IgD-negative memory B cell (primary cell): ENCODE measurements at regions not wholly inside any gene's neighbourhood (a gene's known extent, or its start where the extent isn't known, plus 50 kb on each side); places are given as distances from the start of the nearest gene placed in this dataset.
"Not testable (repeated sequence)": the region's sequence is repeated elsewhere in the genome, so short reads cannot be mapped to it uniquely, and the experiment has no call there.

ENCODE experiments used
- H3K27ac Mint-ChIP-seq, 3 donors: one replicate each; pipeline ENCODE4 v1.8.0; 2020 to 2022; ENCODE audit warnings: mild to moderate bottlenecking in 3 of 3, mixed read lengths in 3 of 3, moderate library complexity in 1 of 3
- H3K27me3 Mint-ChIP-seq: one replicate; pipeline ENCODE4 v1.8.0; 2021; ENCODE audit warnings: mixed read lengths
- H3K36me3 Mint-ChIP-seq: one replicate; pipeline ENCODE4 v1.8.0; 2020; ENCODE audit warnings: mild to moderate bottlenecking, mixed read lengths
- H3K4me1 Mint-ChIP-seq, 3 donors: one replicate each; pipeline ENCODE4 v1.8.0; 2020 to 2022; ENCODE audit warnings: mixed read lengths in 3 of 3, mild to moderate bottlenecking in 1 of 3
- H3K4me3 Mint-ChIP-seq, 4 donors: one replicate each; pipeline ENCODE4 v1.8.0; 2020 to 2022; ENCODE audit warnings: mild to moderate bottlenecking in 4 of 4, mixed read lengths in 4 of 4, moderate library complexity in 3 of 4
- H3K9me3 Mint-ChIP-seq, 3 donors: one replicate each; pipeline ENCODE4 v1.8.0; 2020 to 2021; ENCODE audit warnings: mixed read lengths in 3 of 3, mild to moderate bottlenecking in 1 of 3

DNA sequence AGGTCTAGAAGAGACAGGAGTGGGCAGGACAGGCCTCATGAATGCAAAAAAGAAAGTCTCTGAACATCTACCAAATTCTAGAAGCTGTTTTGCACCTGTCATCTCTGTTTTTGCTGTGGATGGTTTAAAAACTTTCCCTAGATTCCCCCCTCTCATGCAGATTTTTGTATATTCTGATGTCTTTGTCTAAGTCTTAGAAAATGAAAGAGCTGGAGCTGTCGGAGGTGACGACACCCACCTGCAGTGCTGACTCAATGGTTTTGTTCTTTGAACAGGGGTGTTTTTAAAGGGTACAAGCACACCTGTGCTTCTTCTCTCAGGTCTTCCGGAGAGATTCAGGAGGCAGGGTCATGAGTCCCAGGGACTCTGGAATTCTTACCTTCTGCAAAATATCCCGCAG lies 128.2 kb upstream of the ALDH3B2 start:
- peak overlapping the region in 1 of 3 donors; percentile 21 for H3K27ac Mint-ChIP-seq

DNA sequence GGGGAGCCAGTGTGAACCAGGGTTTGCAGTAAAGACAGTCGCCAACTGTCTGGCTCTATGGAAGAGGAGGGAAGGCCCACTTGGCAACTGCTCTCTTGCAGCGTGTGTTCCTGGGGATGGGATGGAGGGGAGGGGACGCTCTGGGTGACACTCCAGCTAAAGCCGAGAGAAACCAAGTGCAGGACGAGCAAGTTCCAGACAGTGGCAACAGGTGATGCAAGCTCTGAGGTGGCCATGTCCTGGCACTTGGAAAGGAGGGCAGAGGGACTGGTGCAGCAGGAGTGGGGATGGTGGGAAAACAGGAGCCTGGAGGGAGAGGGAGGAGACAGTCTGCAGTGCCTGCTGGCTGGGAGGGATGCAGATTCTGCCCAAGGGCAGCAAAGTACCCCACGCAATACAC lies 127.0 kb upstream of the ALDH3B2 start:
- peak overlapping the region in 1 of 4 donors; percentile 58 for H3K4me3 Mint-ChIP-seq
- not testable (repeated sequence) for H3K27ac Mint-ChIP-seq, H3K36me3 Mint-ChIP-seq, H3K4me1 Mint-ChIP-seq, H3K27me3 Mint-ChIP-seq, H3K9me3 Mint-ChIP-seq

More for the DNA sequence above, 128.2 kb upstream of the ALDH3B2 start:
- H3K27me3 Mint-ChIP-seq, H3K9me3 Mint-ChIP-seq, H3K36me3 Mint-ChIP-seq, H3K4me1 Mint-ChIP-seq: not testable (repeated sequence)
- H3K4me3 Mint-ChIP-seq = peak overlapping the region in 1 of 4 donors; percentile 95

DNA sequence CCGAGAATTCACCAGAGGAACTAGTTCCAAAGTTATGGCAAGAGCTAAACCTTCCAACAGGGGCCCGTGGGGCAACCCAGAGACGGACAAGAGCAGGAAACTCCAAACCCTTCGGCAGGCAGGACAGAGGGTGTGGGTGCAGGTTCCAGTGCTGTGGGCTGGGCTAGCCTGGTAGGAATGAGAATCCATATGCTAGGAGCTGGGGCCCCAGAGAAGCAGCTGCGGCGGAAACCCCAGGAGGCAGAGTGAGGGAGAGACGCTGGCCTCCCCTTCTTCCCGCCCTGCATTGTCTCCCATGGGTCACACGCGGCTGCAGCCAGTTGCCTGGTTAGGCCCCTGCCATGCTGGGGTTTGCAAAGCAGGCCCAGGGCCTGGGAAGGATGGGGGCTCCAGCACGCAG lies 126.2 kb upstream of the ALDH3B2 start:
- not testable (repeated sequence) for H3K36me3 Mint-ChIP-seq, H3K4me1 Mint-ChIP-seq, H3K4me3 Mint-ChIP-seq, H3K27me3 Mint-ChIP-seq, H3K9me3 Mint-ChIP-seq, H3K27ac Mint-ChIP-seq

DNA sequence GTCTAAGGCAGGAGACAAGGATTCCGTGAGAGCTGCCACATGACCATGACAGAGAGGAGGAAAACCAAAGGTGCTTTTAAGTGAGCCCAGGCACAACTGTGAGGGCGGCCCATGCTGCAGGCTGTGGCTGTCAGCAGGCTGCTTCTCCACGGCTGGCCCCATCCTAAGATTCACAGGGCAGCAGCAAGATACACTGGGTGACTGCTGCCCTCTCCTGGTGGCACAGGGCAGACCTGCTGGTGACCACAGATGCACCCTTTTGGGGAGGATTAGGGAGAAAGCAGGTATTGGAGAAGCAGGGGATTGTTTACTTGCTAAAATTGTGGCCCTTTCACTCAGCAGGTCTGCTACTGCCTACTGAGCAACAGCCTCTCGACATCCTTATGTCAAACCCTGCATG lies 125.4 kb upstream of the ALDH3B2 start:
- not testable (repeated sequence) for H3K4me1 Mint-ChIP-seq, H3K36me3 Mint-ChIP-seq, H3K27ac Mint-ChIP-seq, H3K9me3 Mint-ChIP-seq, H3K27me3 Mint-ChIP-seq, H3K4me3 Mint-ChIP-seq

DNA sequence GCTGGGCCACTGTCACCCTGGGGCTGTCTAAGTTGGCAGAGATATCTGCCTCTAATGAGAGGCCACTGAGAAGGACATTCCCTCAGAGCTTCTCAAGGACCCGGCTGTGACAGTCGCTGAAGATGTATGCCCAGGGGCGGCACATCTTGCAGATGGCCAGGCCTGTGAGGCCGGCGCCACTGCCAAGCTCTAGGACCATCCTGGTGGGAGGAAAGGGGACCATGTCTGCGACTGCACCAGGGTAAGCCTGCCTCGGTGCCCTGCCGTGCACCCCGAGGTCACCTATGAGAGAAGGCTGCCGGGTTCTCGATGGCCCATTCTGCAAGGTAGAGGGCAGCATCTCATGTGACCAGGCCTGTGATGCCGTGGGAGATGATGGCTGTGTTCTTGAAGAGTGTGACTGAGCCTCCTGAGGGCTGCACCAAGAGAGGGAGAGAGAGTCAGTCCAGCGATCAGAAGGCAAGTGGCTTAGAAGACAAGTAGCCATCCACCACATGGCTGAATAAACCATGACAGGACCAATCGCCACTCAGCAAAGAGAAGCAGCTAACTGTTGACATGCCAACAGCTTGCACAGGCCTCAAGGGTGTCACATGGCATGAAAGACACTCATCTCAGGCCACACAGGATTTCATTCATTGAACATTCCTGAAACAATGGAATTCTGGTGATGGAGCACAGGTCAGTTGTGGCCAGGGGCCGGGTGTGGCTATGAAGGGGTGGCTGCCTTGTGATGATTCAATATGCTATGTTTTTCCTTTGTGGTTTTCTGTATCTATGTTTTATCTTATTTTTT lies 123.5 kb upstream of the ALDH3B2 start:
- not testable (repeated sequence) for H3K4me3 Mint-ChIP-seq, H3K9me3 Mint-ChIP-seq, H3K4me1 Mint-ChIP-seq, H3K36me3 Mint-ChIP-seq, H3K27ac Mint-ChIP-seq, H3K27me3 Mint-ChIP-seq

DNA sequence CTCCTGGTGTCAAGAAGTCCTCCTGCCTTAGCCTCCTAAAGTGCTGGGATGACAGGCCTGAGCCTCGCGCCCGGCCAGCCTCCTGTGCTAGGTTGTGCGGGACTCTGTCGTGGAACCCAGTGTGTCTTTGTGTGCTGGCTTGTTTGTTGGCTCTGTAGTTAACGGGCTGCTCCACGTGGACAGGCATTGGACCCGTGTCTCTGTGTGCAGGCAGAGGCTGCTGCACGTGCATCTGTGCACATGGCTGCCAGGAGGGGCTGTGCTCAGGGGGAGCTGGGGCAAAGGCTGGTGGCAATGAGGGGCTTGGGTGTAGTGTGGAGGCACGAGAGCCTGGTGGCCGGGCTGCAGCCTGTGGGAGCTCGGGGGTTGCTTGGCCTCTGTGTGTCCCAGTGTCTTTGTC lies 121.3 kb upstream of the ALDH3B2 start:
- Mint-ChIP-seq H3K27me3 (peaks cover 4% of the 10 kb centered on the region), H3K4me1 (peaks cover 2 to 7% (median 4%) of the 10 kb centered on the region in 3 donors), H3K4me3 (no peak overlapping the region), H3K9me3 (no peaks in the 10 kb centered on the region), H3K27ac (no peak overlapping the region), H3K36me3 (no peaks in the 10 kb centered on the region)

DNA sequence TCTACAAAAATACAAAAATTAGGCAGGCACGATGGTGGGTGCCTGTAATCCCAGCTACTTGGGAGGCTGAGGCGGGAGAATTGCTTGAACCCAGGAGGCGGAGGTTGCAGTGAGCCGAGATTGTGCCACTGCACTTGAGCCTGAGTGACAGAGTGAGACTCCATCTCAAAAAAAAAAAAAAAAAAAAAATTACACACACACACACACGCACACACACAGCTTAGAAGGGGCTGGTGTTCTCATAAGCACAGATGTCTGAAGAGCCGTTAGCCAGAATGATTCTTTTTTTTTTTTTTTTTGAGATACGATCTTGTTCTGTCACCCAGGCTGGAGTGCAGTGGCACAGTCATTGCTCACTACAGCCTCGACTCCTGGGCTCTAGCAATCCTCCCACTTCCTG lies 119.3 kb upstream of the ALDH3B2 start:
- H3K27ac Mint-ChIP-seq, H3K27me3 Mint-ChIP-seq, H3K36me3 Mint-ChIP-seq, H3K4me3 Mint-ChIP-seq, H3K9me3 Mint-ChIP-seq, H3K4me1 Mint-ChIP-seq: not testable (repeated sequence)

DNA sequence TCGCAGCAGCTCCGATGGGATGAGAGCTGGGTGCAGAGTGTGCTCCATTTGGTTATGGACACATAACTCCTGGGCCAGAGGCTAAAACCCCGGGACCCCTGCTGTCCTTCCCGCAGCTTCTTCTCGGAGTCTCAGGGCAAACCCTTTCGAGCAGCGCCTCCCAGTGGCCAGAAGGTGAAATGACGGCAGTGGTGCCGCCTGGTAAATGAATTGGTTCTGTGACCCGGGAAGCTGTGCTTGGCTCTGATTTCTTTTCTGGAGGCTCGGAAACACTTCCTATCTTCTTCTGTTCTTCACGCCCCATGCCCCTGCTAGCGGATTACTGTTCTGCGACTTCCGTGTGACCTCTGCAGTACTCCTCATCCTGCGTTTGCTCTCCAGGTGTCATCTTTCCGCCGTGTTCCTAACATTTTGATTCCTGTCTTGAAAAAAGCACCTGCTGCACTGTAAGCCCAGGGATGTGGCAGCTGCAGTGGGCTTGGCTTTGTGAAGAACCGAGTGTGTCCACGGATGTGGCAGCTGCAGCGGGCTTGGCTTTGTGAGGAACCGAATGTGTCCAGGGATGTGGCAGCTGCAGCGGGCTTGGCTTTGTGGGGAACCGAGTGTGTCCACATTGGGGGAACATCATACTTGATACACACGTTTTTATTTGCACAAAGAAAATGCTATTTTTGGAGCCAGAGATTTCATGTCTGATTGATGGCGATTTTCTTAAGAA lies 118.0 kb upstream of the ALDH3B2 start:
- not testable (repeated sequence) for H3K36me3 Mint-ChIP-seq, H3K9me3 Mint-ChIP-seq, H3K27ac Mint-ChIP-seq, H3K27me3 Mint-ChIP-seq, H3K4me3 Mint-ChIP-seq, H3K4me1 Mint-ChIP-seq

DNA sequence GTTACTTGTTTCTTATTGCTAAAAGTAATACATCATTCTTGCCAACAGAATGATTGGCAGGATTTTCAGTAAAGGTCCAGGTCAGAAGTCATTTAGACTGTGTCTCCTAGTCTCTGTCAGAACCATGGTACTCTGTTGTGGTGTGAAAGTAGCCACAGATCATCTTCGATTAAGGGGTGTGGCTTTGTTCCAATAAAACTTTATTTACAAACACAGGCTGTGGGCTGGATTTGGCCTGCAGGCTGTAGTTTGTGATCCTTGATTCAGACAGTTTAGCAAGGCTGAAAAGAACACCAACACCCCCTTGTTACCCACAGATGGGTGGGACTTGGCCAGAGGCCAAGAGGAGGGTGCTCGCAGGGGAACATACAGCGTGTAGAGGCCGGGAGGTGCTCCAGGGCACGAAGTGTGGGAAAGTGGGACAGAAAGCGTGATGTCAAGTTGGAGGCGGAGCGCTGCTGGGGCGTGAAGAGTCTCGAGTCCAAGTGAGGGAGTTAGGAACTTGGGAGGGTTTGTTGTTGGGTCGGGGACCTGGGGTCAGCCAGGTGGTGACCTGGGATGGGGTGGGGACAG lies 117.3 kb upstream of the ALDH3B2 start:
- not testable (repeated sequence) for H3K9me3 Mint-ChIP-seq, H3K4me1 Mint-ChIP-seq, H3K4me3 Mint-ChIP-seq, H3K27me3 Mint-ChIP-seq, H3K36me3 Mint-ChIP-seq
- H3K27ac Mint-ChIP-seq = peak overlapping the region in 1 of 3 donors; percentile 59

DNA sequence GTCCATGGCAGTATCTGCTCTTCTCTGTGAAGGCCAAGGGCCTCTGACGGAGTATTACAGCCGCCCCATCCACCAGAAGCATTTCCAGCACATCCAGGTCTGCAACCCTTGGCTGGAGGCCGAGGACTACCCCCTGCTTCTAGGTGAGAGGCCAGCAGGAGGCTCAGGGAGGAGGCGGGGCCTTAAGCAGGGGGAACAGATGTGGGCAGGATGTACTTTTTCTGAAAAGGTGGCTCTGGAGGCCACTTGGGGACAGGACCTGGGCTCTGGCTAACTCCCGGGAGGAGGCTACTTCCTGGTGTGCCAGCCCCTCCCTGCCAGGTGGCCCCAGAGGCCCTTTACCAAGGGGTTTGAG lies 113.9 kb upstream of the ALDH3B2 start:
- not testable (repeated sequence) for H3K4me3 Mint-ChIP-seq, H3K36me3 Mint-ChIP-seq, H3K27ac Mint-ChIP-seq, H3K4me1 Mint-ChIP-seq, H3K9me3 Mint-ChIP-seq, H3K27me3 Mint-ChIP-seq

DNA sequence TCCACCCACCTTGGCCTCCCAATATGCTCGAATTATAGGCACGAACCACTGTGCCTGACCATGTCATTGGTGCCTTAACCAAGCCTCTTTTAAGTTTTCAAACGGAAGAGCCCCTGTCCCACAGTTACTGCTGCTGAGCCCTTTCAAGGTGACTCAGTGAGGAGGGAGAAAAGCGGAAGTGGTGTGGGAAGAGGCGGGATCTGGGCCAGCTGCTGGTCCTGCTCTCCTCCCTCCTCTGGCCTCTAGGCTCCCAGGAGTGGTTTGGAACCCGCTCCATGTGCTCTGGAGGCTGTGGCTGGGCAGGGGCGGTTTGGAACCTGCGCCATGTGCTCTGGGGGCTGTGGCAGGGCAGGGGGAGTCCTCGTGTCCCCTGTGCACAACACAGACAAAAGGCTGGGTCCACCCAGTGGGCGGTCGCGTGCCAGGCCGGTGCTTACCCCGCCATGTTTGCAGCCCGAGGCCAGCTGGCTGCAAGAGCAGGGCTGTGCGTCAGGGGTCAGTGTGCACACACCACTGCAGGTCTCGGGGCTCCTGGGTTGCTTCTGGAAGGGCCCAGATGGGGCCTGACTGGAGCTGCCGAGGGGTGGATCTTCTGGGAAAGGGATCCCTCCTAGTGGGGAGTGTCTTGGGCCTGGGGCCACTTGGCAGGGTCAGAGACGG lies 113.4 kb upstream of the ALDH3B2 start:
- H3K27ac Mint-ChIP-seq, H3K4me3 Mint-ChIP-seq, H3K9me3 Mint-ChIP-seq, H3K27me3 Mint-ChIP-seq, H3K4me1 Mint-ChIP-seq, H3K36me3 Mint-ChIP-seq: not testable (repeated sequence)

DNA sequence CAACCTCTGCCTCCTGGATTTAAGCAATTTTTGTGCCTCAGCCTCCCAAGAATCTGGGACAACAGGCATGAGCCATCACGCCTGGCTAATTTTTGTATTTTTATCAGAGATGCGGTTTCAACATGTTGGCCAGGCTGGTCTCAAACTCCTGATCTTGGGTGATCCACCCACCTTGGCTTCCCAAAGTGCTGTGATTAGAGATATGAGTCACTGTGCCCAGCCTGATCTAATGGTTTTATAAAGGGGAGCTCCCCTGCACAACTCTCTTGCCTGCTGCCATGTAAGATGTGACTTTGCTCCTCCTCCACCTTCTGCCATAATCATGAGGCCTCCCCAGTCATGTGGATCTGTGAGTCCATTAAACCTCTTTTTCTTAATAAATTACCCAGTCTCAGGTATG lies 107.5 kb upstream of the ALDH3B2 start:
- not testable (repeated sequence) for H3K27ac Mint-ChIP-seq, H3K27me3 Mint-ChIP-seq

DNA sequence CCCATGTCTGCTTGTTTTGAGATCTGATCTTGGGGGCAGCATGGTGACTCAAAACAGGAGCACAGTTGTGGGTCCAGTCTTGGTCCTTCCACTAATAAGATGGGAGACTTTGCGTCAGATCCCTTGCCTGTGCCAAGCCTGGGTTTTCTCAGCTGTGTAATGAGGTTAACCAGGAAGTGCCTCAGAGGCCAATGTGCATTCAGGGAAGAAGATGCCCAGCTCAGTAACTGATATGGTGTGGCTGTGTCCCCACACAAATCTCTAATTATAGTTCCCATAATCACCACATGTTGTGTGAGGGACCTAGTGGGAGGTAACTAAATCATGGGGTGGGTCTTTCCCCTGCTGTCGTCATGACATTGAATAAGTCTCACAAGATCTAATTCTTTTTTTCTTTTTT lies 107.1 kb upstream of the ALDH3B2 start:
- not testable (repeated sequence) for H3K27ac Mint-ChIP-seq, H3K36me3 Mint-ChIP-seq, H3K4me3 Mint-ChIP-seq, H3K27me3 Mint-ChIP-seq, H3K4me1 Mint-ChIP-seq, H3K9me3 Mint-ChIP-seq

More for the DNA sequence above, 107.5 kb upstream of the ALDH3B2 start:
- not testable (repeated sequence) for H3K4me3 Mint-ChIP-seq, H3K36me3 Mint-ChIP-seq, H3K4me1 Mint-ChIP-seq, H3K9me3 Mint-ChIP-seq

DNA sequence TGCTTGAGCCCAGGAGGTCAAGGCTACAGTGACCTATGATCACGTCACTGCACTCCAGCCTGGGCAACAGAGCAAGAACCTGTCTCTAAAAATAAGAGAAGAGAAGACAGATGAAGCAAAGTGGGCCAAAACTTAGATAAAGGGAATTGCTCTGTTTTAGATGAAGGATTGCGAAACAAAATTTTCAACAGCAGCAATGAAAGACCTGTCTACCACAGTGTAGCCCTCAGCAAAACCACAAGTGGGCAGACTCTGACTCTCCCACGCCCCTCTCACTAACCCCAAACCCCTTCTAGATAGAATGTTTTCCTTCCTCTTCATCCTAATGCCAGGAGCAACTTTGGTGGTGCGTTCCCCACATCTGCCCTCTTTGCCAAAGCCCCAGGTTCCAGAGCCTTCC lies 105.6 kb upstream of the ALDH3B2 start:
- H3K4me3 Mint-ChIP-seq = no peak overlapping the region
- no peak overlapping the region for H3K27ac Mint-ChIP-seq
- H3K4me1 Mint-ChIP-seq = peaks cover 0 to 2% (median 0%) of the 10 kb centered on the region in 3 donors
- peaks cover 18% of the 10 kb centered on the region for H3K27me3 Mint-ChIP-seq
- no peaks in the 10 kb centered on the region for H3K36me3 Mint-ChIP-seq
- peaks cover 0 to 2% (median 0%) of the 10 kb centered on the region in 3 donors for H3K9me3 Mint-ChIP-seq

DNA sequence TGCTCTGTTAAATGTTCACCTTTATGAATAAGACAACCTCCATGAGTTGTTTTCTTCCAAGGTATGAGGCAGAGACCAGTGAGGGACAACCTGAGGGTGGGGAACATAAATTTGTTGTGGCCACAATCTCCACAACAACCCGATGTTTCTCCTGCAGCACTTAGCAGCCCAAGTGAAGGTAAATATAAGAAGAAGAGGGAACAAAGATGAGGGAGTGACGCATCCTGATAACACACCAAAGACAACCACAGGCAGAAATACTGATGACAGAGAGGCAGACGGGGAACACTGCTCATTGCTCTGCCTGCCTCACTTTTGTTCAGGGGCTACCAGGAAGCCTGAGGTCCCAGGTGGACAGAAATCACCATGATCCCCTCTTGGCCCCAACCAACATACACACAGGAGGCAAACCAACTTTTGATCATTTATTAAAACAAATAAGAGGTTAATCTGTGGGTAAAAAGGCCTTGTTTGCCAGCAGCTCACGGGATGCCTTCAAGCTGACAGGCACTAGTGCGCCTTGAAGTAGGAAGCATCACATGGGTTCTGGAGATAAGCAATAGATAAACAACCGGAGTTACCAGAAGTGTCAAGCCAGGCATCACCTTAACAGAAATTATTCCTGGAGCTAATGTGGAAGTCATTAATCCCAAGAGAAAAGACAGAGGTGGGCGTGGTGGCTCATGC lies 104.9 kb upstream of the ALDH3B2 start:
- H3K36me3 Mint-ChIP-seq = not testable (repeated sequence)
- H3K27ac Mint-ChIP-seq = peak overlapping the region in 1 of 3 donors; percentile 19
- H3K27me3 Mint-ChIP-seq = peaks cover 25% of the 10 kb centered on the region

More for the DNA sequence above, 104.9 kb upstream of the ALDH3B2 start:
- not testable (repeated sequence) for H3K9me3 Mint-ChIP-seq, H3K4me1 Mint-ChIP-seq, H3K4me3 Mint-ChIP-seq
